ENCODE measurements at regions not wholly inside any gene's neighbourhood (a gene's known extent, or its start where the extent isn't known, plus 50 kb on each side); places are given as distances from the start of the nearest gene placed in this dataset.

DNA sequence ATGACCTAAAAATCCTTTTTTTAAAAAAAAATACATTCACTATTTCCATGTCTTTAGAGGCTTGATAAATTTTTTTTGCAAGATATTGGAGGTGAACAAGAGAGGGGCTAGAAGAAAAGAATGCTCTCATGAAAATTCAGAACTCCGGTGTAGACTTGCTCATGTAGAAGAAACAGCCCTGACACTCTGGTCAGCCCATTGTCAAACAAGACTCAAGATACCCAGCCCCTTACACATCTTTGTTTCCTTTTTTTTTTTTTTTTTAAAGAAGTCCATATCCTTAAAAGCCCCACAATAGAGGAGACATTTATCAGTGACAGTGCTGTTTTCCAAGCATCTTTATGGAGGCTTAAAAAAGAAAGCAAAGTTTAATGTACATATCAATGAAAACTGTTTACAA is 196.8 kb upstream of the RORA start:
- H3K4me2 ChIP-seq (ENCODE audit: insufficient read depth, low read length), result no peak overlapping the region
- H3K27ac ChIP-seq (ENCODE audit: insufficient read depth, low read depth, low read length), result no peak overlapping the region
- ChIA-PET CTCF (no interaction called here), POLR2A (no interaction called here)
- TF ChIP-seq, protein P1, sequence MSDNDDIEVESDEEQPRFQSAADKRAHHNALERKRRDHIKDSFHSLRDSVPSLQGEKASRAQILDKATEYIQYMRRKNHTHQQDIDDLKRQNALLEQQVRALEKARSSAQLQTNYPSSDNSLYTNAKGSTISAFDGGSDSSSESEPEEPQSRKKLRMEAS (IDR thresholded peaks at IDR 0.05; ENCODE audit: insufficient read depth, insufficient read length), result no peak
- no peak for TF ChIP-seq POLR2AphosphoS5 (IDR thresholded peaks at IDR 0.05; ENCODE audit: insufficient read depth, low read depth, low read length)
- no peak overlapping the region for H2AFZ ChIP-seq (ENCODE audit: low read depth, low read length)
- BruUV-seq (replicated peaks), result no TSS peak
- dilution Hi-C loops (cut with MboI; ENCODE audit: extremely low pct_ligation_motif_present, low sequenced_read_pairs) (no loop called here), intact Hi-C loops (cut with micrococcal nuclease) (no loop called here)
- no peaks in the 10 kb centered on the region for H3K36me3 ChIP-seq (ENCODE audit: control insufficient read depth in 2 of 2, extremely low read depth in 1 of 2, insufficient read depth in 2 of 2, low read length in 2 of 2)
- no peak for DNase-seq (ENCODE audit: low read depth, low spot score)
- no peaks in the 10 kb centered on the region for H3K79me2 ChIP-seq (ENCODE audit: control insufficient read depth, insufficient read depth, low read length)
- no peaks in the 10 kb centered on the region for H4K20me1 ChIP-seq (replicated peaks; ENCODE audit: control insufficient read depth, extremely low read depth, insufficient read depth, low read length)
- H3K4me1 ChIP-seq (ENCODE audit: control insufficient read depth, extremely low read depth, insufficient read depth, low read length), result no peaks in the 10 kb centered on the region
- no peaks in the 10 kb centered on the region for H3K9me1 ChIP-seq (replicated peaks; ENCODE audit: control insufficient read depth, extremely low read depth, insufficient read depth, low read length)
- no peak overlapping the region for H3K4me3 ChIP-seq (replicated peaks in 1 of 3; ENCODE audit: insufficient read depth in 1 of 3, low read depth in 1 of 3, low read length in 3 of 3)
- H3K27me3 ChIP-seq (ENCODE audit: control insufficient read depth in 2 of 2, insufficient read depth in 2 of 2, low read length in 2 of 2), result peaks cover 0 to 2% of the 10 kb centered on the region in 2 experiments
- no peak for FAIRE-seq
- no peak overlapping the region for H3K9ac ChIP-seq (replicated peaks; ENCODE audit: extremely low read depth, insufficient read depth, low read length)
- H3K9me3 ChIP-seq (replicated peaks; ENCODE audit: control insufficient read depth, insufficient read depth, low read length), result no peaks in the 10 kb centered on the region

DNA sequence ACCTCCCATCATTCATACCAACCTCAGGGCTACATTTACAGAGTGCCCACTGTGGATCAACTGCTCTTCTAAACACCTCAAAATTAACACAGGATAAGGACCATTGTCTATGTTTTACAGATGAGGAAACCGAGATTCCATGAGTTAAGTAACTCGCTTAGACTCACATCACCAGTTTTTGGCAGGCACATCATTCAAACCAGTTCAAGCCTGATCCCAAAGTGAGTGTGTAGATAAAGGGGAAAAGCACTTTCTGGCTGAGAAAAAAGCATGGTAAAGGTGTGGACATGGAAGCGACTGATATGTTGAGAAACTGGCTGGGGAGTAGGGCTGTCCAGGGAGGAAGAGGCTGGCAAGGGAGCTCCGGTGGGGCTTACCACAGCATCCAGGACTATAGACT is 193.7 kb upstream of the RORA start:
- Histone ChIP-seq H3K9ac (replicated peaks; ENCODE audit: extremely low read depth, insufficient read depth, low read length) (no peak overlapping the region), H2AFZ (ENCODE audit: low read depth, low read length) (no peak overlapping the region), H3K27me3 (ENCODE audit: control insufficient read depth in 2 of 2, insufficient read depth in 2 of 2, low read length in 2 of 2) (peaks cover 0 to 2% of the 10 kb centered on the region in 2 experiments), H3K9me1 (replicated peaks; ENCODE audit: control insufficient read depth, extremely low read depth, insufficient read depth, low read length) (no peaks in the 10 kb centered on the region), H3K9me3 (replicated peaks; ENCODE audit: control insufficient read depth, insufficient read depth, low read length) (no peaks in the 10 kb centered on the region), H4K20me1 (replicated peaks; ENCODE audit: control insufficient read depth, extremely low read depth, insufficient read depth, low read length) (no peaks in the 10 kb centered on the region), H3K4me2 (ENCODE audit: insufficient read depth, low read length) (no peak overlapping the region), H3K27ac (ENCODE audit: insufficient read depth, low read depth, low read length) (no peak overlapping the region), H3K4me1 (ENCODE audit: control insufficient read depth, extremely low read depth, insufficient read depth, low read length) (no peaks in the 10 kb centered on the region), H3K4me3 (replicated peaks in 1 of 3; ENCODE audit: insufficient read depth in 1 of 3, low read depth in 1 of 3, low read length in 3 of 3) (no peak overlapping the region), H3K36me3 (ENCODE audit: control insufficient read depth in 2 of 2, extremely low read depth in 1 of 2, insufficient read depth in 2 of 2, low read length in 2 of 2) (no peaks in the 10 kb centered on the region), H3K79me2 (ENCODE audit: control insufficient read depth, insufficient read depth, low read length) (no peaks in the 10 kb centered on the region)
- no TSS peak for BruUV-seq (replicated peaks)
- DNase-seq (ENCODE audit: low read depth, low spot score) (no peak), FAIRE-seq (no peak)
- POLR2A ChIA-PET, result no interaction called here
- CTCF ChIA-PET, result no interaction called here
- no peak for TF ChIP-seq MYC (IDR thresholded peaks at IDR 0.05; ENCODE audit: low read depth, low read length)
- TF ChIP-seq FOS (IDR thresholded peaks at IDR 0.05; ENCODE audit: borderline replicate concordance, insufficient read depth, low read length), result no peak
- no peak for TF ChIP-seq POLR2A (IDR thresholded peaks at IDR 0.05; ENCODE audit: low read depth, low read length)
- intact Hi-C loops (cut with micrococcal nuclease) (no loop called here), dilution Hi-C loops (cut with MboI; ENCODE audit: extremely low pct_ligation_motif_present, low sequenced_read_pairs) (no loop called here)
